ENCODE measurements at regions not wholly inside any gene's neighbourhood (a gene's known extent, or its start where the extent isn't known, plus 50 kb on each side); places are given as distances from the start of the nearest gene placed in this dataset.

- TF ChIP-seq NANOG (IDR thresholded peaks at IDR 0.05; ENCODE audit: insufficient read depth, low read depth, low read length, poor library complexity, severe bottlenecking) (no peak), EP300 (IDR thresholded peaks at IDR 0.05; ENCODE audit: borderline replicate concordance in 1 of 2, low read depth in 2 of 2, low read length in 2 of 2) (no peak), HDAC2 (IDR thresholded peaks at IDR 0.05; ENCODE audit: borderline replicate concordance in 1 of 2, low read depth in 2 of 2, low read length in 2 of 2) (no peak)
- TF ChIP-seq, protein P1, sequence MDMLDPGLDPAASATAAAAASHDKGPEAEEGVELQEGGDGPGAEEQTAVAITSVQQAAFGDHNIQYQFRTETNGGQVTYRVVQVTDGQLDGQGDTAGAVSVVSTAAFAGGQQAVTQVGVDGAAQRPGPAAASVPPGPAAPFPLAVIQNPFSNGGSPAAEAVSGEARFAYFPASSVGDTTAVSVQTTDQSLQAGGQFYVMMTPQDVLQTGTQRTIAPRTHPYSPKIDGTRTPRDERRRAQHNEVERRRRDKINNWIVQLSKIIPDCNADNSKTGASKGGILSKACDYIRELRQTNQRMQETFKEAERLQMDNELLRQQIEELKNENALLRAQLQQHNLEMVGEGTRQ (IDR thresholded peaks at IDR 0.05; ENCODE audit: low read length), result no peak
Observed at GRCh38 chr10:108078263-108078662, 913.8 kb upstream of the SORCS1 start (continued).
